HCT116 (cell line): ENCODE measurements at regions not wholly inside any gene's neighbourhood (a gene's known extent, or its start where the extent isn't known, plus 50 kb on each side); places are given as distances from the start of the nearest gene placed in this dataset.

Source experiments
- ATAC-seq: fragments of 200-7000 bp; cut with Tn5 transposase; 2 replicates; pipeline ENCODE4 v1.9.1; 2020; ENCODE audit warnings: mild to moderate bottlenecking, moderate library complexity
- BruUV-seq: library from RNA; stranded (reverse); fragments of 400-500 nt; replicated peaks from 2 replicates; lab custom pipeline; 2021; lab: Mats Ljungman, UMichigan
- CTCF ChIA-PET: fragments of 300-600 bp; sonication (Branson Sonifier 250); formaldehyde crosslinking; loops from one replicate; lab custom pipeline; 2021; ENCODE audit warnings: antibody characterized with exemption; lab: Charles Lee
- POLR2A ChIA-PET: fragments of 300-600, 350-600 bp; sonication (Branson Sonifier 250); formaldehyde crosslinking; loops from one replicate; lab custom pipeline; 2021; ENCODE audit warnings: antibody characterized with exemption; lab: Charles Lee
- RAD21 ChIA-PET, 2 experiments: fragments of 300-600 bp; sonication (Branson Sonifier 250); formaldehyde crosslinking; loops; one replicate each; lab custom pipeline; 2023; ENCODE audit warnings: low total read pairs in 2 of 2; ENCODE audit not compliant: uncharacterized antibody in 2 of 2, unreplicated experiment in 2 of 2, low non-redundant PET in 1 of 2; lab: Charles Lee
- DNase-seq: peaks from one replicate; pipeline ENCODE4 v3.0.0-alpha.2; 2010; ENCODE audit warnings: low read depth, low spot score
- H2AFZ ChIP-seq: fragments of 200-600 bp; shearing (Covaris generic), sonication (generic); 2 replicates; pipeline ENCODE4 v1.6.1; 2017; ENCODE audit warnings: low read depth, mixed run types, mixed read lengths, antibody characterized with exemption, low read length; ENCODE audit not compliant: poor library complexity, severe bottlenecking
- H3K27ac ChIP-seq: 2 replicates; pipeline ENCODE4 v1.5.1; 2012; ENCODE audit warnings: low read depth, low read length
- H3K27me3 ChIP-seq: fragments of 200-600 bp; sonication (generic); 2 replicates; pipeline ENCODE4 v1.6.1; 2016; ENCODE audit warnings: mixed run types, low read length, mixed read lengths; ENCODE audit not compliant: insufficient read depth
- H3K36me3 ChIP-seq, 2 experiments: fragments of 200-500 bp in 1 of 2; fragments of 200-600 bp in 1 of 2; sonication (Bioruptor generic) in 1 of 2; sonication (generic) in 1 of 2; 2 replicates each; pipeline versions ENCODE4 v1.5.1 to v1.6.1; 2014 to 2016; ENCODE audit warnings: low read length in 2 of 2, inconsistent platforms in 1 of 2, mixed read lengths in 1 of 2, mixed run types in 1 of 2; ENCODE audit not compliant: insufficient read depth in 2 of 2, control insufficient read depth in 1 of 2
- H3K4me1 ChIP-seq, 2 experiments: fragments of 200-600 bp in 1 of 2; sonication (generic) in 1 of 2; 2 replicates each; pipeline versions ENCODE4 v1.5.1 to v1.6.1; 2012 to 2017; ENCODE audit warnings: low read length in 2 of 2, inconsistent platforms in 1 of 2, mild to moderate bottlenecking in 1 of 2, mixed read lengths in 1 of 2, mixed run types in 1 of 2, moderate library complexity in 1 of 2; ENCODE audit not compliant: insufficient read depth in 2 of 2, control insufficient read depth in 1 of 2
- H3K4me2 ChIP-seq: fragments of 200-600 bp; sonication (generic); 2 replicates; pipeline ENCODE4 v1.6.1; 2017; ENCODE audit warnings: mixed run types, low read length, mixed read lengths
- H3K4me3 ChIP-seq, 2 experiments: fragments of 200-600 bp in 1 of 2; sonication (generic) in 1 of 2; replicated peaks in 1 of 2; 2 replicates each; pipeline ENCODE4 v1.5.1; 2011 to 2016; ENCODE audit warnings: low read length in 2 of 2, control low read depth in 1 of 2, low read depth in 1 of 2, mild to moderate bottlenecking in 1 of 2, mixed read lengths in 1 of 2, mixed run types in 1 of 2
- H3K79me2 ChIP-seq: fragments of 200-600 bp; sonication (generic); 2 replicates; pipeline ENCODE4 v1.6.1; 2017; ENCODE audit warnings: mild to moderate bottlenecking, mixed run types, low read length, moderate library complexity, mixed read lengths; ENCODE audit not compliant: insufficient read depth
- H3K9ac ChIP-seq: fragments of 200-600 bp; sonication (generic); 2 replicates; pipeline ENCODE4 v1.6.1; 2016; ENCODE audit warnings: low read length, mixed read lengths
- H3K9me2 ChIP-seq: fragments of 200-600 bp; sonication (generic), shearing (Covaris generic); 2 replicates; pipeline ENCODE4 v1.6.1; 2017; ENCODE audit warnings: mixed run types, mild to moderate bottlenecking, moderate library complexity; ENCODE audit not compliant: insufficient read depth
- H3K9me3 ChIP-seq, 2 experiments: fragments of 200-500 bp in 1 of 2; fragments of 200-600 bp in 1 of 2; sonication (Bioruptor generic) in 1 of 2; sonication (generic) in 1 of 2; 2 replicates each; pipeline ENCODE4 v1.6.1; 2014 to 2017; ENCODE audit warnings: low read length in 2 of 2, mixed read lengths in 2 of 2, inconsistent platforms in 1 of 2, low read depth in 1 of 2, mild to moderate bottlenecking in 1 of 2, mixed run types in 1 of 2, moderate library complexity in 1 of 2; ENCODE audit not compliant: control insufficient read depth in 1 of 2, insufficient read depth in 1 of 2
- H4K20me1 ChIP-seq: fragments of 200-600 bp; sonication (generic), shearing (Covaris generic); 2 replicates; pipeline ENCODE4 v1.6.1; 2017; ENCODE audit warnings: mixed run types, mild to moderate bottlenecking, moderate library complexity; ENCODE audit not compliant: insufficient read depth
- CBX3 ChIP-seq: IDR thresholded peaks from 2 replicates; pipeline ENCODE4 v1.6.1; 2012; ENCODE audit warnings: low read depth
- EGR1 ChIP-seq: IDR thresholded peaks from 2 replicates; pipeline ENCODE4 v1.6.1; 2012; ENCODE audit warnings: low read depth
- ELF1 ChIP-seq: IDR thresholded peaks from 2 replicates; pipeline ENCODE4 v1.6.1; 2012; ENCODE audit warnings: low read depth, borderline replicate concordance
- EZH2 ChIP-seq: fragments of 200-600 bp; sonication (generic); IDR thresholded peaks from 2 replicates; pipeline ENCODE4 v1.6.1; 2017; ENCODE audit warnings: antibody characterized with exemption, mixed run types
- FOSL1 ChIP-seq: IDR thresholded peaks from 2 replicates; pipeline ENCODE4 v1.6.1; 2012; ENCODE audit warnings: low read depth
- JUND ChIP-seq: IDR thresholded peaks from 2 replicates; pipeline ENCODE4 v1.6.1; 2012
- MAX ChIP-seq: IDR thresholded peaks from 2 replicates; pipeline ENCODE4 v1.6.1; 2012
- POLR2A ChIP-seq: IDR thresholded peaks from 2 replicates; pipeline ENCODE4 v1.7.0; 2011; ENCODE audit warnings: borderline replicate concordance; ENCODE audit not compliant: insufficient read depth, insufficient read length; ENCODE audit errors: extremely low read depth
- POLR2AphosphoS5 ChIP-seq: IDR thresholded peaks from 2 replicates; pipeline ENCODE4 v1.6.1; 2011; ENCODE audit warnings: mild to moderate bottlenecking, low read depth, low read length, moderate library complexity
- RAD21 ChIP-seq: IDR thresholded peaks from 2 replicates; pipeline ENCODE4 v1.6.1; 2012; ENCODE audit warnings: low read depth, mild to moderate bottlenecking
- REST ChIP-seq: IDR thresholded peaks from 2 replicates; pipeline ENCODE4 v1.6.1; 2012; ENCODE audit warnings: low read depth
- SIN3A ChIP-seq: IDR thresholded peaks from 2 replicates; pipeline ENCODE4 v1.6.1; 2012; ENCODE audit warnings: low read depth
- SP1 ChIP-seq: IDR thresholded peaks from 2 replicates; pipeline ENCODE4 v1.6.1; 2012; ENCODE audit warnings: low read depth
- TCF7L2 ChIP-seq: IDR thresholded peaks from 2 replicates; pipeline ENCODE4 v1.7.0; 2011; ENCODE audit warnings: borderline replicate concordance, inconsistent platforms; ENCODE audit not compliant: insufficient read depth, insufficient read length; ENCODE audit errors: extremely low read depth
- YY1 ChIP-seq: IDR thresholded peaks from 2 replicates; pipeline ENCODE4 v1.6.1; 2011; ENCODE audit warnings: low read length, low read depth, moderate library complexity, mild to moderate bottlenecking; ENCODE audit not compliant: insufficient replicate concordance; ENCODE audit errors: extremely low read depth
- ZFX ChIP-seq: fragments of 450-650 bp; IDR thresholded peaks from 2 replicates; pipeline ENCODE4 v1.6.1; 2017
- intact Hi-C: fragments of 100-400 bp; cut with micrococcal nuclease; formaldehyde crosslinking; loops from 2 replicates; pipeline ENCODE4 v1.10.0; 2022
- TF ChIP-seq, protein P1 (sequence below), 3 experiments: fragments of 200-600 bp in 1 of 3; sonication (generic) in 1 of 3; IDR thresholded peaks in 2 of 3; conservative IDR thresholded peaks in 1 of 3; 2 replicates each; pipeline ENCODE4 v1.5.1; 2012 to 2017; ENCODE audit warnings: low read depth in 2 of 3, low read length in 2 of 3, antibody characterized with exemption in 1 of 3, borderline replicate concordance in 1 of 3, control low read depth in 1 of 3, mild to moderate bottlenecking in 1 of 3, mixed read lengths in 1 of 3, mixed run types in 1 of 3, moderate library complexity in 1 of 3; ENCODE audit not compliant: insufficient read depth in 1 of 3
- TF ChIP-seq, protein P2 (sequence below): IDR thresholded peaks from 2 replicates; pipeline ENCODE4 v1.6.1; 2012
- TF ChIP-seq, protein P3 (sequence below): IDR thresholded peaks from 2 replicates; pipeline ENCODE4 v1.6.1; 2011; ENCODE audit warnings: mild to moderate bottlenecking, low read length, moderate library complexity; ENCODE audit not compliant: insufficient replicate concordance; ENCODE audit errors: extremely low read depth

- BruUV-seq: no TSS peak
- Histone ChIP-seq H3K27ac (no peak overlapping the region), H3K79me2 (no peaks in the 10 kb centered on the region), H3K9ac (no peak overlapping the region)
- ATAC-seq: no peak
- ChIA-PET RAD21 (no interaction called here), CTCF (interaction anchor here (0.7 kb wide), 1 partner anchor 701 kb away, joined by 3 read pairs; no protein-coding TSS in a partner anchor)
- TF ChIP-seq, protein P1, sequence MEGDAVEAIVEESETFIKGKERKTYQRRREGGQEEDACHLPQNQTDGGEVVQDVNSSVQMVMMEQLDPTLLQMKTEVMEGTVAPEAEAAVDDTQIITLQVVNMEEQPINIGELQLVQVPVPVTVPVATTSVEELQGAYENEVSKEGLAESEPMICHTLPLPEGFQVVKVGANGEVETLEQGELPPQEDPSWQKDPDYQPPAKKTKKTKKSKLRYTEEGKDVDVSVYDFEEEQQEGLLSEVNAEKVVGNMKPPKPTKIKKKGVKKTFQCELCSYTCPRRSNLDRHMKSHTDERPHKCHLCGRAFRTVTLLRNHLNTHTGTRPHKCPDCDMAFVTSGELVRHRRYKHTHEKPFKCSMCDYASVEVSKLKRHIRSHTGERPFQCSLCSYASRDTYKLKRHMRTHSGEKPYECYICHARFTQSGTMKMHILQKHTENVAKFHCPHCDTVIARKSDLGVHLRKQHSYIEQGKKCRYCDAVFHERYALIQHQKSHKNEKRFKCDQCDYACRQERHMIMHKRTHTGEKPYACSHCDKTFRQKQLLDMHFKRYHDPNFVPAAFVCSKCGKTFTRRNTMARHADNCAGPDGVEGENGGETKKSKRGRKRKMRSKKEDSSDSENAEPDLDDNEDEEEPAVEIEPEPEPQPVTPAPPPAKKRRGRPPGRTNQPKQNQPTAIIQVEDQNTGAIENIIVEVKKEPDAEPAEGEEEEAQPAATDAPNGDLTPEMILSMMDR (IDR thresholded peaks at IDR 0.05 in 2 of 3, conservative IDR thresholded peaks at IDR 0.05 in 1 of 3; ENCODE audit: borderline replicate concordance in 1 of 3, insufficient read depth in 1 of 3, low read depth in 2 of 3, low read length in 2 of 3): no peak
- TF ChIP-seq YY1 (no peak), FOSL1 (no peak), ELF1 (no peak), POLR2AphosphoS5 (no peak), TCF7L2 (no peak), SIN3A (no peak), MAX (no peak), EZH2 (no peak), POLR2A (no peak), ZFX (no peak), REST (no peak), RAD21 (no peak), SP1 (no peak), JUND (no peak), EGR1 (no peak), CBX3 (no peak)
- TF ChIP-seq, protein P2, sequence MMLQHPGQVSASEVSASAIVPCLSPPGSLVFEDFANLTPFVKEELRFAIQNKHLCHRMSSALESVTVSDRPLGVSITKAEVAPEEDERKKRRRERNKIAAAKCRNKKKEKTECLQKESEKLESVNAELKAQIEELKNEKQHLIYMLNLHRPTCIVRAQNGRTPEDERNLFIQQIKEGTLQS: no peak
- TF ChIP-seq, protein P3, sequence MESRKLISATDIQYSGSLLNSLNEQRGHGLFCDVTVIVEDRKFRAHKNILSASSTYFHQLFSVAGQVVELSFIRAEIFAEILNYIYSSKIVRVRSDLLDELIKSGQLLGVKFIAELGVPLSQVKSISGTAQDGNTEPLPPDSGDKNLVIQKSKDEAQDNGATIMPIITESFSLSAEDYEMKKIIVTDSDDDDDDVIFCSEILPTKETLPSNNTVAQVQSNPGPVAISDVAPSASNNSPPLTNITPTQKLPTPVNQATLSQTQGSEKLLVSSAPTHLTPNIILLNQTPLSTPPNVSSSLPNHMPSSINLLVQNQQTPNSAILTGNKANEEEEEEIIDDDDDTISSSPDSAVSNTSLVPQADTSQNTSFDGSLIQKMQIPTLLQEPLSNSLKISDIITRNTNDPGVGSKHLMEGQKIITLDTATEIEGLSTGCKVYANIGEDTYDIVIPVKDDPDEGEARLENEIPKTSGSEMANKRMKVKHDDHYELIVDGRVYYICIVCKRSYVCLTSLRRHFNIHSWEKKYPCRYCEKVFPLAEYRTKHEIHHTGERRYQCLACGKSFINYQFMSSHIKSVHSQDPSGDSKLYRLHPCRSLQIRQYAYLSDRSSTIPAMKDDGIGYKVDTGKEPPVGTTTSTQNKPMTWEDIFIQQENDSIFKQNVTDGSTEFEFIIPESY: no peak
- TF ChIP-seq, all 23 proteins: peak for 0
- H3K9me3 ChIP-seq: no peaks in the 10 kb centered on the region; a peak in 1 of 4 replicates
- intact Hi-C loops: no loop called here
- no peaks in the 10 kb centered on the region for H3K4me1 ChIP-seq
- H3K4me2 ChIP-seq: no peak overlapping the region
- H4K20me1 ChIP-seq: no peaks in the 10 kb centered on the region
- no peak overlapping the region for H3K4me3 ChIP-seq
- no peak overlapping the region for H2AFZ ChIP-seq
- no peaks in the 10 kb centered on the region for H3K27me3 ChIP-seq
- H3K9me2 ChIP-seq: no peaks in the 10 kb centered on the region
- H3K36me3 ChIP-seq: no peaks in the 10 kb centered on the region
- DNase-seq: no peak
- POLR2A ChIA-PET: no interaction called here
These were observed 155.3 kb upstream of the ZNF507 start for GRCh38 chr19:32189956-32190706.
